H1 (cell line): ENCODE measurements at regions not wholly inside any gene's neighbourhood (a gene's known extent, or its start where the extent isn't known, plus 50 kb on each side); places are given as distances from the start of the nearest gene placed in this dataset.

Experiments
- CHD1 ChIP-seq: IDR thresholded peaks from 2 replicates; pipeline ENCODE4 v1.6.1; 2012; ENCODE audit warnings: low read depth, low read length, improper control_type of control experiment
- SAP30 ChIP-seq: fragments of 300-600 bp; sonication (generic); IDR thresholded peaks from 2 replicates; pipeline ENCODE4 v1.7.1; 2012; ENCODE audit warnings: low read length, moderate library complexity, mild to moderate bottlenecking, inconsistent platforms; ENCODE audit not compliant: insufficient read depth, insufficient replicate concordance
- SIN3A ChIP-seq, 2 experiments: IDR thresholded peaks in 1 of 2; conservative IDR thresholded peaks in 1 of 2; 2 replicates each; pipeline ENCODE4 v1.6.1; 2011 to 2012; ENCODE audit warnings: low read length in 2 of 2, improper control_type of control experiment in 1 of 2, low read depth in 1 of 2, mild to moderate bottlenecking in 1 of 2
- SP1 ChIP-seq: IDR thresholded peaks from 2 replicates; pipeline ENCODE4 v1.6.1; 2011; ENCODE audit warnings: low read depth, low read length
- TEAD4 ChIP-seq: IDR thresholded peaks from 2 replicates; pipeline ENCODE4 v1.6.1; 2012; ENCODE audit warnings: low read depth, low read length, inconsistent platforms, mixed read lengths
- TF ChIP-seq, protein P1 (sequence below), 3 experiments: IDR thresholded peaks; 1 replicate in 2 of 3; 2 replicates in 1 of 3; pipeline versions ENCODE4 v1.5.1 to v1.6.1; 2011; ENCODE audit warnings: low read length in 3 of 3, mild to moderate bottlenecking in 3 of 3, inconsistent platforms in 2 of 3, low read depth in 1 of 3, moderate library complexity in 1 of 3; ENCODE audit not compliant: insufficient read depth in 1 of 3; ENCODE audit errors: control extremely low read depth in 1 of 3

DNA sequence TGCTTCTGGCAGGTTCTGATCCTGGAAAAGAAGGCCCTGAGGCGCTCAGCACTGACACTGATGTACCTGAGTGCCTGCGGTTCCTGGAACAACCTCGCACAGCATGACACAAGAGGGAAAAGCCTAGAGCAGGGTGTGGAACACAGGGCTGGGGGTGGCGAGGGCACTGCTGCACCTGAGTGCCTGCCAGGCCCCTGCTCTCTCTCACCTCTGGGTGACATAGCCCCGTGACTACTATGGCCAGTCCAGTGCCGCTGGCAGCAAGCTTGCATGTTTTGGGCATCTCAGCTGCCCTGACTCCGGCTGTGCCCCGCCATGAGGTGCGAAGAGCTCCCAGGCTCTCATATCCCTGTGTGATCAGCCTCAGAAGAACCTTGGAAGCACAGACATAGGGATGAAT, 825.2 kb upstream of the SALL3 start (continued):
- TF ChIP-seq SIN3A (conservative IDR thresholded peaks at IDR 0.05 in 1 of 2, IDR thresholded peaks at IDR 0.05 in 1 of 2; ENCODE audit: low read depth in 1 of 2, low read length in 2 of 2): no peak
- no peak for TF ChIP-seq CHD1
- no peak for TF ChIP-seq TEAD4
- TF ChIP-seq, protein P1, sequence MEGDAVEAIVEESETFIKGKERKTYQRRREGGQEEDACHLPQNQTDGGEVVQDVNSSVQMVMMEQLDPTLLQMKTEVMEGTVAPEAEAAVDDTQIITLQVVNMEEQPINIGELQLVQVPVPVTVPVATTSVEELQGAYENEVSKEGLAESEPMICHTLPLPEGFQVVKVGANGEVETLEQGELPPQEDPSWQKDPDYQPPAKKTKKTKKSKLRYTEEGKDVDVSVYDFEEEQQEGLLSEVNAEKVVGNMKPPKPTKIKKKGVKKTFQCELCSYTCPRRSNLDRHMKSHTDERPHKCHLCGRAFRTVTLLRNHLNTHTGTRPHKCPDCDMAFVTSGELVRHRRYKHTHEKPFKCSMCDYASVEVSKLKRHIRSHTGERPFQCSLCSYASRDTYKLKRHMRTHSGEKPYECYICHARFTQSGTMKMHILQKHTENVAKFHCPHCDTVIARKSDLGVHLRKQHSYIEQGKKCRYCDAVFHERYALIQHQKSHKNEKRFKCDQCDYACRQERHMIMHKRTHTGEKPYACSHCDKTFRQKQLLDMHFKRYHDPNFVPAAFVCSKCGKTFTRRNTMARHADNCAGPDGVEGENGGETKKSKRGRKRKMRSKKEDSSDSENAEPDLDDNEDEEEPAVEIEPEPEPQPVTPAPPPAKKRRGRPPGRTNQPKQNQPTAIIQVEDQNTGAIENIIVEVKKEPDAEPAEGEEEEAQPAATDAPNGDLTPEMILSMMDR (IDR thresholded peaks at IDR 0.05; ENCODE audit: control extremely low read depth in 1 of 3, insufficient read depth in 1 of 3, low read depth in 1 of 3, low read length in 3 of 3): no peak
- no peak for TF ChIP-seq SP1
- TF ChIP-seq SAP30: no peak
